Endodermal cell (in vitro differentiated cells): ENCODE measurements at regions not wholly inside any gene's neighbourhood (a gene's known extent, or its start where the extent isn't known, plus 50 kb on each side); places are given as distances from the start of the nearest gene placed in this dataset.

Experiments used
- DNase-seq: peaks from one replicate; pipeline ENCODE4 v3.0.0-alpha.2; 2017
- H3K27ac ChIP-seq: 2 replicates; pipeline ENCODE4 v1.5.1; 2013; ENCODE audit warnings: mild to moderate bottlenecking, low read depth, low read length, moderate library complexity
- H3K27me3 ChIP-seq: 2 replicates; pipeline ENCODE4 v1.6.1; 2013; ENCODE audit warnings: mild to moderate bottlenecking, low read length, moderate library complexity; ENCODE audit not compliant: insufficient read depth, control insufficient read depth, poor library complexity, severe bottlenecking
- H3K36me3 ChIP-seq: 2 replicates; pipeline ENCODE4 v1.7.0; 2013; ENCODE audit warnings: mild to moderate bottlenecking, low read length, moderate library complexity; ENCODE audit not compliant: control insufficient read depth, insufficient read depth
- H3K4me1 ChIP-seq: one replicate; pipeline ENCODE4 v1.7.0; 2013; ENCODE audit warnings: low read length; ENCODE audit not compliant: control insufficient read depth, insufficient read depth
- H3K4me3 ChIP-seq: 2 replicates; pipeline ENCODE4 v1.5.1; 2013; ENCODE audit warnings: mild to moderate bottlenecking, low read length, moderate library complexity
- H3K9ac ChIP-seq: 2 replicates; pipeline ENCODE4 v1.6.1; 2013; ENCODE audit warnings: mild to moderate bottlenecking, low read length, moderate library complexity; ENCODE audit not compliant: poor library complexity, severe bottlenecking; ENCODE audit errors: extremely low read depth
- H3K9me3 ChIP-seq: 2 replicates; pipeline ENCODE4 v1.6.1; 2013; ENCODE audit warnings: mild to moderate bottlenecking, low read length, moderate library complexity; ENCODE audit not compliant: control insufficient read depth
- H3K27ac Mint-ChIP-seq: 2 replicates; pipeline ENCODE4 v1.8.0; 2020; ENCODE audit warnings: mixed read lengths
- H3K27me3 Mint-ChIP-seq: 2 replicates; pipeline ENCODE4 v1.8.0; 2021; ENCODE audit warnings: mild to moderate bottlenecking, mixed read lengths; ENCODE audit not compliant: insufficient read depth
- H3K36me3 Mint-ChIP-seq: 2 replicates; pipeline ENCODE4 v1.8.0; 2020; ENCODE audit warnings: low read depth, mixed read lengths
- H3K4me1 Mint-ChIP-seq: 2 replicates; pipeline ENCODE4 v1.8.0; 2020; ENCODE audit warnings: mixed read lengths
- H3K4me3 Mint-ChIP-seq: 2 replicates; pipeline ENCODE4 v1.8.0; 2020; ENCODE audit warnings: mild to moderate bottlenecking, moderate library complexity, mixed read lengths
- H3K9me3 Mint-ChIP-seq: 2 replicates; pipeline ENCODE4 v1.8.0; 2020; ENCODE audit warnings: mild to moderate bottlenecking, mixed read lengths
- CTCF ChIP-seq: fragments of 200-600 bp; sonication (generic); conservative IDR thresholded peaks from 2 replicates; pipeline ENCODE4 v1.5.0; 2021; ENCODE audit warnings: antibody characterized with exemption, mild to moderate bottlenecking
- WGBS, 2 experiments: methylation state at CpG; one replicate each; pipeline versions ENCODE4 v1.1.5 to v1.1.7; 2013; ENCODE audit warnings: missing lambda C conversion rate in 2 of 2, mixed read lengths in 1 of 2; ENCODE audit not compliant: insufficient coverage in 1 of 2, insufficient read length in 1 of 2; 5-methylcytosine and 5-hydroxymethylcytosine counted together

GRCh38 chr10:31635415-31636065 is 293.1 kb downstream of the ARHGAP12 start:
- Mint-ChIP-seq H3K27ac (no peak overlapping the region), H3K27me3 (peaks cover 2% of the 10 kb centered on the region), H3K4me1 (peaks cover 4% of the 10 kb centered on the region), H3K9me3 (peaks cover 28% of the 10 kb centered on the region), H3K36me3 (peaks cover 4% of the 10 kb centered on the region), H3K4me3 (no peak overlapping the region)
- 84% methylated on average over 2 of the region's 2 CpGs; no CpG with 5 or more reads in 1 of the 2 experiments for WGBS, 2 experiments
- H3K27me3 ChIP-seq, result no peaks in the 10 kb centered on the region
- no peaks in the 10 kb centered on the region for H3K36me3 ChIP-seq
- H3K4me1 ChIP-seq, result no peaks in the 10 kb centered on the region
- no peak for DNase-seq
- no peak for TF ChIP-seq CTCF
- H3K4me3 ChIP-seq, result no peak overlapping the region
- H3K9me3 ChIP-seq, result no peaks in the 10 kb centered on the region
- H3K27ac ChIP-seq, result no peak overlapping the region
- H3K9ac ChIP-seq, result no peak overlapping the region

GRCh38 chr10:31635009-31635408 is 293.6 kb downstream of the ARHGAP12 start:
- Mint-ChIP-seq H3K27ac (no peak overlapping the region), H3K27me3 (peaks cover 2% of the 10 kb centered on the region), H3K4me1 (peaks cover 4% of the 10 kb centered on the region), H3K4me3 (no peak overlapping the region), H3K9me3 (peaks cover 27% of the 10 kb centered on the region), H3K36me3 (peaks cover 4% of the 10 kb centered on the region)
- no peak for DNase-seq
- H3K27ac ChIP-seq, result no peak overlapping the region
- TF ChIP-seq CTCF, result no peak
- H3K27me3 ChIP-seq, result no peaks in the 10 kb centered on the region
- no peaks in the 10 kb centered on the region for H3K4me1 ChIP-seq
- no peaks in the 10 kb centered on the region for H3K36me3 ChIP-seq
- WGBS, 2 experiments, result 92 to 100% methylated on average over 1 of the region's 1 CpG
- no peak overlapping the region for H3K4me3 ChIP-seq
- H3K9me3 ChIP-seq, result no peaks in the 10 kb centered on the region
- H3K9ac ChIP-seq, result no peak overlapping the region

- Histone ChIP-seq H3K27ac (no peak overlapping the region), H3K4me1 (no peaks in the 10 kb centered on the region), H3K9me3 (peaks cover 12% of the 10 kb centered on the region), H3K27me3 (no peaks in the 10 kb centered on the region), H3K9ac (no peak overlapping the region), H3K36me3 (no peaks in the 10 kb centered on the region), H3K4me3 (no peak overlapping the region)
- 89 to 100% methylated on average over 2 to 4 of the region's 4 CpGs for WGBS, 2 experiments
- peaks cover 2% of the 10 kb centered on the region for H3K27me3 Mint-ChIP-seq
- no peak overlapping the region for H3K4me3 Mint-ChIP-seq
- no peaks in the 10 kb centered on the region for H3K4me1 Mint-ChIP-seq
- H3K9me3 Mint-ChIP-seq, result peaks cover 22% of the 10 kb centered on the region
- no peak for TF ChIP-seq CTCF
- H3K36me3 Mint-ChIP-seq, result no peaks in the 10 kb centered on the region
- no peak overlapping the region for H3K27ac Mint-ChIP-seq
- DNase-seq, result no peak
These were observed 297.6 kb downstream of the ARHGAP12 start for GRCh38 chr10:31630861-31631567.
